Brain microvascular endothelial cell (primary cell): ENCODE measurements at regions not wholly inside any gene's neighbourhood (a gene's known extent, or its start where the extent isn't known, plus 50 kb on each side); places are given as distances from the start of the nearest gene placed in this dataset.

ENCODE experiments used
- DNase-seq: peaks from one replicate; pipeline ENCODE4 v3.0.0-alpha.2; 2020
- H3K27ac ChIP-seq: fragments of 250-450 bp; sonication (Bioruptor Pico); 2 replicates; pipeline ENCODE4 v1.5.1; 2020; ENCODE audit warnings: mild to moderate bottlenecking, moderate library complexity
- H3K27me3 ChIP-seq: fragments of 250-450 bp; sonication (Bioruptor Pico); replicated peaks from 2 replicates; pipeline ENCODE4 v1.5.1; 2020; ENCODE audit warnings: mild to moderate bottlenecking
- H3K36me3 ChIP-seq: fragments of 250-450 bp; sonication (Bioruptor Pico); replicated peaks from 2 replicates; pipeline ENCODE4 v1.5.1; 2020; ENCODE audit warnings: mild to moderate bottlenecking
- H3K4me3 ChIP-seq: 2 replicates; pipeline ENCODE4 v1.5.1; 2011; ENCODE audit warnings: low read depth, mild to moderate bottlenecking, control low read depth, low read length, moderate library complexity
- CTCF ChIP-seq: IDR thresholded peaks from 2 replicates; pipeline ENCODE4 v1.5.1; 2011; ENCODE audit warnings: low read depth, mild to moderate bottlenecking, moderate library complexity, low read length, control low read depth, inconsistent platforms; ENCODE audit errors: missing control alignments
- in situ Hi-C: cut with HindIII; loops from 2 replicates; pipeline ENCODE4 v1.10.0; 2017; ENCODE audit warnings: low sequenced_read_pairs, low pct_ligation_motif_present

- TF ChIP-seq CTCF, result no peak
- in situ Hi-C loops, result no loop called here
- Histone ChIP-seq H3K4me3 (no peak overlapping the region), H3K27me3 (no peaks in the 10 kb centered on the region), H3K36me3 (no peaks in the 10 kb centered on the region), H3K27ac (no peak overlapping the region)
- DNase-seq, result no peak
Measured at GRCh38 chr1:208410409-208410808, 166.2 kb upstream of the PLXNA2 start.

GRCh38 chr1:208413006-208413405 lies 168.8 kb upstream of the PLXNA2 start:
- no peak overlapping the region for H3K27ac ChIP-seq
- no peak for TF ChIP-seq CTCF
- in situ Hi-C loops, result no loop called here
- no peak overlapping the region for H3K4me3 ChIP-seq
- H3K36me3 ChIP-seq, result no peaks in the 10 kb centered on the region
- DNase-seq, result no peak
- H3K27me3 ChIP-seq, result no peaks in the 10 kb centered on the region

- no peaks in the 10 kb centered on the region for H3K27me3 ChIP-seq
- no peaks in the 10 kb centered on the region for H3K36me3 ChIP-seq
- in situ Hi-C loops, result no loop called here
- no peak for DNase-seq
- no peak for TF ChIP-seq CTCF
- H3K4me3 ChIP-seq, result no peak overlapping the region
- no peak overlapping the region for H3K27ac ChIP-seq
Measured at GRCh38 chr1:208418667-208419066, 174.5 kb upstream of the PLXNA2 start.

- Histone ChIP-seq H3K36me3 (no peaks in the 10 kb centered on the region), H3K4me3 (no peak overlapping the region), H3K27ac (no peak overlapping the region), H3K27me3 (no peaks in the 10 kb centered on the region)
- TF ChIP-seq CTCF, result no peak
- no peak for DNase-seq
- in situ Hi-C loops, result no loop called here
Measured at GRCh38 chr1:208419746-208420420, 175.7 kb upstream of the PLXNA2 start.

GRCh38 chr1:208420696-208421095 lies 176.5 kb upstream of the PLXNA2 start:
- Histone ChIP-seq H3K4me3 (no peak overlapping the region), H3K27me3 (no peaks in the 10 kb centered on the region), H3K27ac (no peak overlapping the region), H3K36me3 (no peaks in the 10 kb centered on the region)
- in situ Hi-C loops, result no loop called here
- no peak for DNase-seq
- TF ChIP-seq CTCF, result no peak

- Histone ChIP-seq H3K27me3 (no peaks in the 10 kb centered on the region), H3K27ac (no peak overlapping the region), H3K4me3 (no peak overlapping the region), H3K36me3 (no peaks in the 10 kb centered on the region)
- no peak for DNase-seq
- in situ Hi-C loops, result no loop called here
- TF ChIP-seq CTCF, result no peak
Measured at GRCh38 chr1:208421486-208421885, 177.3 kb upstream of the PLXNA2 start.
